Muscle layer of duodenum (tissue), 2 donors: ENCODE measurements at regions not wholly inside any gene's neighbourhood (a gene's known extent, or its start where the extent isn't known, plus 50 kb on each side); places are given as distances from the start of the nearest gene placed in this dataset.

Source experiments
- H3K27ac ChIP-seq: one replicate; pipeline ENCODE4 v1.7.0; 2013; ENCODE audit warnings: mild to moderate bottlenecking, low read length
- H3K27me3 ChIP-seq: one replicate; pipeline ENCODE4 v1.7.0; 2013; ENCODE audit warnings: low read depth, mild to moderate bottlenecking, control low read depth, low read length
- H3K36me3 ChIP-seq, 2 donors: one replicate each; pipeline ENCODE4 v1.7.0; 2013; ENCODE audit warnings: low read length in 2 of 2, control low read depth in 1 of 2, mild to moderate bottlenecking in 1 of 2; ENCODE audit not compliant: insufficient read depth in 2 of 2, control insufficient read depth in 1 of 2
- H3K4me1 ChIP-seq, 2 donors: one replicate each; pipeline ENCODE4 v1.7.0; 2013; ENCODE audit warnings: low read length in 2 of 2, mild to moderate bottlenecking in 2 of 2, control low read depth in 1 of 2, moderate library complexity in 1 of 2; ENCODE audit not compliant: insufficient read depth in 2 of 2, control insufficient read depth in 1 of 2
- H3K4me3 ChIP-seq, 2 donors: one replicate each; pipeline ENCODE4 v1.7.0; 2013; ENCODE audit warnings: low read length in 2 of 2, low read depth in 1 of 2, mild to moderate bottlenecking in 1 of 2
- H3K9me3 ChIP-seq, 2 donors: one replicate each; pipeline ENCODE4 v1.7.0; 2013; ENCODE audit warnings: low read length in 2 of 2, control low read depth in 1 of 2, mild to moderate bottlenecking in 1 of 2; ENCODE audit not compliant: control insufficient read depth in 1 of 2
- donor health status: healthy.

DNA sequence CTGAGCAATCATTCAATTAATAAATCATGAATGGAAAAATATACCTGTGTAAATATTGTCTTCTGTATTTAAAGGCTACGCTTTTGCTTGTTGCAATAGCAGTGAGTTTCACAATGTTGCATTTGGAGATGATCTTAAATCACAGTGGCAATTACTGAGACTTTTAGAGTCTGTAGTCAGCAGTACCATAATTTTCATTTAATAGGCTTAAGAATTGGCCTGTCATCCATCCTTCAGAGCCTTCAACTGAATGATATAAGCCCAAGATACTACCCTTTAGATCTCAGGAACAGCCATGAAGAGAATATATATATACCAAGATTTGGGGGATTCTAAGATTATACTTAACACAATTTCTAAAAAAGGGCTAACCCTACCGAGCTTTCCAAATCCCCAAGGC lies 458.1 kb downstream of the GBE1 start:
- peaks cover 0 to 3% of the 10 kb centered on the region in 2 donors for H3K4me1 ChIP-seq
- H3K27me3 ChIP-seq, result no peaks in the 10 kb centered on the region
- no peaks in the 10 kb centered on the region for H3K9me3 ChIP-seq
- H3K36me3 ChIP-seq, result no peaks in the 10 kb centered on the region
- H3K4me3 ChIP-seq, result no peak overlapping the region
- no peak overlapping the region for H3K27ac ChIP-seq

DNA sequence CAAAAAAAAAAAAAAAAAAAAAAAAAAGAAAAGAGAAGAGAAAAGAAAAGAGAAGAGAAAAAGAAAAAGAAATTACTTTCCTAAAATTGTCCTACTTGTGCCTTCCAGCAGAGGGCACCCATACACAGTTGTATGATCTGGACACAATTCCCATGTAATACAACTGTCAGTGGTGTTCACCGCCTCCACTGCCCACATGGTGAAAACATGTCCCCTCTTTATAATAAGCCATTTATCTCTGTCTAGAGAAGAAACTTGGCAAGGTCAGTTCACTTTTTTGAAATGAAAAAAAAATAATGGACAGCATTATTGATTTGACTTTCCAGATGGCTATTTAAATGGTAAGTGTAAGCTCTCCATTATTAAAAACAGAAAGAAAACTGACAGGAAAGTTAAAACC lies 459.4 kb downstream of the GBE1 start:
- Histone ChIP-seq H3K27ac (no peak overlapping the region), H3K27me3 (no peaks in the 10 kb centered on the region), H3K36me3 (no peaks in the 10 kb centered on the region)

DNA sequence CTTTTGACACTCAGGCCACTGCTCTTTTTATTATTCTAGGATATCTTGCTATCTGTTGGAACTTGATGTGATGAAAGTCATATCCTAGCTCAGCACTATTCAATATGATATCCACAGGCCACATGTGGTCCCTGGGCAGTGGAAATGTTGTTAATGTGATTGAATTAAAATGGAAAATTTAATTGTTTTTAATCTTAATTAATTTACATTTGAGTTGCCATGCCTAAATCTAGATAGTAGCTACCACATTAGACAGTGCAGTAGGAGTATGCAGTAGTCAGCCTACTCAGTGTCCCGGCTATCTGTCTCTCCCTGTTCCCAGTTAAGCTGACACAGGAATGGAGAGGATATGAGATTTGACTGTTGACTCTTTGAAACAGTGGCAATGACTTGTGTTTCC lies 460.2 kb downstream of the GBE1 start:
- Histone ChIP-seq H3K27ac (no peak overlapping the region), H3K27me3 (no peaks in the 10 kb centered on the region), H3K4me1 (peaks cover 0 to 3% of the 10 kb centered on the region in 2 donors), H3K4me3 (no peak overlapping the region), H3K9me3 (no peaks in the 10 kb centered on the region), H3K36me3 (no peaks in the 10 kb centered on the region)

More for the DNA sequence above, 459.4 kb downstream of the GBE1 start:
- no peaks in the 10 kb centered on the region for H3K9me3 ChIP-seq
- no peak overlapping the region for H3K4me3 ChIP-seq
- peaks cover 0 to 3% of the 10 kb centered on the region in 2 donors for H3K4me1 ChIP-seq

DNA sequence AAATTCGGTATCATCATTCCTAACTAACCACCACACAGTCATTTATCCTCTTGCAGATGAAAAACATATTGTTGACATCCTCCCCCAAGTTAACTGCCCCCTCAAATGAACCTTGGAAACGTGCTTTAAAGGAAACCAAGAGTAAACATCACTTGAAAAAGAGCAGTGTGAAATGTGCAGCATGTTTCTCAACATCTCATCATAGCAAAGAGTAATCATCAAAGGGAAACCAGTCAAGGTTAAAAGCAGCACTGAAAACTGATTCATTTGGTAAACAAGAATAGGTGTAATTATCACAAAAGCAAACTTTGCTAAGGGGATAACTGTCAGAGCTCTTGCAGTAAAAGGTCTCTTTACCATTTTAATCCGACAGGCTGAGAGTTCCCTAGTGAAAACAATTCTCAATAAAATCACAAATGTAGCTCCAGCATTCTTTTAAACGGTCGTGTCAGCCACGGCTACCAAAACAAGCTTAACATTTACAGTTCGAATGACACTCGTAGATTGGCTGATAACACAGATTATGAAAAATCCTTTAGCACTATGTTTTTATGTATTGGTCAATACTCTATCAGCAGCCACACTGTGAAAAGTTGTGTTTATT lies 461.0 kb downstream of the GBE1 start:
- no peak overlapping the region for H3K27ac ChIP-seq
- no peak overlapping the region for H3K4me3 ChIP-seq
- H3K27me3 ChIP-seq, result no peaks in the 10 kb centered on the region
- H3K9me3 ChIP-seq, result no peaks in the 10 kb centered on the region
- no peaks in the 10 kb centered on the region for H3K36me3 ChIP-seq
- peaks cover 0 to 3% of the 10 kb centered on the region in 2 donors for H3K4me1 ChIP-seq

DNA sequence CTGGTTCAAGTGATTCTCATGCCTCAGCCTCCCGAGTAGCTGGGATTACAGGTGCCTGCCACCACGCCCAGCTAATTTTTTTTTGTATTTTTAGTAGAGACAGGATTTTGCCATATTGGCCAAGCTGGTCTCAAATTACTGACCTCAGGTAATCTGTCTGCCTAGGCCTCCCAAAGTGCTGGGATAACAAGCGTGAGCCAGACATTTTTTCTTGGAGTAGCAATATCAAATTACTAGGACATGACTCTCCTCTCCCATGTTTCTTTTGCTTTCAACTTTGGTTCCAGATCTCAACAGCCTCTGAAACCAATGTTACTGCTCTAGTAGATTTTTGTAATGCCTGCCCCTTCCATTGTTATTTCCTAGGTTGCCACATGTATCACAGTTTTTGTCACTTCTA lies 462.0 kb downstream of the GBE1 start:
- Histone ChIP-seq H3K36me3 (no peaks in the 10 kb centered on the region), H3K27me3 (no peaks in the 10 kb centered on the region), H3K9me3 (no peaks in the 10 kb centered on the region), H3K27ac (no peak overlapping the region), H3K4me1 (peaks cover 0 to 3% of the 10 kb centered on the region in 2 donors), H3K4me3 (no peak overlapping the region)

DNA sequence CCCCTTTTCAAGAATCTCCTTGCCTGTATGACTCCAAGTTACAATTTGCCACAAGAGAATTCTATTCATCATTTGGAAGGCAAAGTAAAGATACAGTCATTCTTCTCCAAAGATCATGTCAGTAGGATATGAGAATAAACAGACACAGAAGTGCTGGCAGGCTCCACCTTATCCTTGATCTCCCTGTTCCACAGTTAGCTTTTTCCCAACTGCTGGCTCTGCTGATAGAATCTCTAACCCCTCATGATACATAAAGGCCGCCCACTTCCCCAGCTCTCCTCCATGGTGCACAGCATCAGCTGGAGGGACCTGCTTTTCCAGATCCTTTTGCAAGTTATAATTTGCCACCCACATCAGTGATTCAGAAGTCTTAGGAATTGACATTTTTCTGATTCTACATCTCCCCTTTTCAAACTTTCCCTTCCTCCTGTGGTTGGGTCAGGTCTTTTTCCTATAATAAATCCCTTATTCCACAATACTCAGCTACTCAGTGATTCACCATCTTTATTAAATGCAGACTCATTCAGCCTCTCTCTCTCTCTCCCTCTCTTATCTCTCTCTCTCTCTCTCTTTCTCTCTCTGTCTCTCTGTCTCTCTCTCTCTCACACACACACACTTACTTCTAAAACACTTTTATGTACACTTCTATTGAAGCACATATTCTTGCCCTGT lies 465.4 kb downstream of the GBE1 start:
- H3K4me1 ChIP-seq, result no peaks in the 10 kb centered on the region

DNA sequence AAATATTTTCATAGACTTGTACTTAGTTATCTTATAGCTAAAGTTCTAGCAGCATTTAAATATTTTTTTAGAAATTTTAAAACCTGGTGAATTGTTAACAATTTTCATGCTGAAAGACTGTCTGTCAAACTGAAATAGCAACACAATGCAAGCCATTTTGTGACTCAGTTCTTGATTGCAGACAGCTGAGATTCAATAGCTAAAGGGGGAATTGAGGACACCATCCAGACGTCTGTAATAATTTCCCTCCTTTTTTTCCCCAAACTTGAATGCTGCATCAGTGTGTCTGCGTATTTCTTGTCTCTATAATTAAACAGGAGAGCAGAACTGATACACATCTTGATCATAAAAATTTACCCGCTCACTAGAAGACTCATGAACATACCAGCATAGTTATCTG lies 468.3 kb downstream of the GBE1 start:
- no peaks in the 10 kb centered on the region for H3K36me3 ChIP-seq
- no peak overlapping the region for H3K27ac ChIP-seq
- no peaks in the 10 kb centered on the region for H3K4me1 ChIP-seq
- no peak overlapping the region for H3K4me3 ChIP-seq
- H3K9me3 ChIP-seq, result peaks cover 0 to 4% of the 10 kb centered on the region in 2 donors
- no peaks in the 10 kb centered on the region for H3K27me3 ChIP-seq

More for the DNA sequence above, 465.4 kb downstream of the GBE1 start:
- no peaks in the 10 kb centered on the region for H3K36me3 ChIP-seq
- H3K4me3 ChIP-seq, result no peak overlapping the region
- H3K27ac ChIP-seq, result no peak overlapping the region
- H3K27me3 ChIP-seq, result no peaks in the 10 kb centered on the region
- no peaks in the 10 kb centered on the region for H3K9me3 ChIP-seq

DNA sequence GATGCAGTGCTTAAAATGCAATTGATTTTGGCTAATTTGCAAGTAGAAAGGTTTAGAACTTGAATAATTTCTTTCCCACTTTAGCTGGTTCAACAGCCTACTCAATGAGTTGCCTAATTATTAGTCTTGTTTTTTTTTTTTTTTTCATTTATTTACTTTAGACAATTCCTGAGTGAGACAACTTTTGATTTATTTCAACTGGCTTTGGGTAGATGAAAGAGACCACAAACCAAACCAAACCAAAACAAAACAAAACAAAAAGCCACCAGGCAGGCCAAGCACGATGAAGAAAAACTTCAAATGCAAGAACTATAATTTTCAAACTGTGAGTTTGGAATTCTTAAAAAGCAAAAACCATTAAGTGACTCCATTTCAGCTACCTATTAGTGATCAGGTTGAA lies 469.9 kb downstream of the GBE1 start:
- Histone ChIP-seq H3K27ac (no peak overlapping the region), H3K9me3 (peaks cover 0 to 4% of the 10 kb centered on the region in 2 donors), H3K4me3 (no peak overlapping the region), H3K4me1 (no peaks in the 10 kb centered on the region), H3K36me3 (no peaks in the 10 kb centered on the region), H3K27me3 (no peaks in the 10 kb centered on the region)

DNA sequence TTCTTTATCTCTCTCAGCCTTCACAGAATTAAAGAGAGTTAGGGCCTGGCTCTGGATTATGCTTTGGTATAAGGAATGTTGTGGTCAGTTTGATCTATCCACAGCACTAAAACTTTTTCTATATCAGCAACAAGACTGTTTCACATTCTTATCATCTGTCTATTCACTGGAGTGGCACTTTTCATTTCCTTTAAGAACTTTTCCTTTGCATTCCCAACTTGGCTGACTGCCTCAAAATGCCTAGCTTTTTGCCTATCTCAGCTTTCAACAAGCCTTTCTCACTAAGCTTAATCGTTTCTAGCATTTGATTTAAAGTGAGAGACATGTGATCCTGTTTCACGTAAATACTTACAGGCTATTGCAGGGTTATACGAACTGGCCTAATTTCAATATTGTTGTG lies 471.8 kb downstream of the GBE1 start:
- no peaks in the 10 kb centered on the region for H3K4me1 ChIP-seq
- H3K27me3 ChIP-seq, result no peaks in the 10 kb centered on the region
- H3K9me3 ChIP-seq, result peaks cover 0 to 4% of the 10 kb centered on the region in 2 donors
- no peak overlapping the region for H3K4me3 ChIP-seq
- H3K36me3 ChIP-seq, result no peaks in the 10 kb centered on the region
- H3K27ac ChIP-seq, result no peak overlapping the region

DNA sequence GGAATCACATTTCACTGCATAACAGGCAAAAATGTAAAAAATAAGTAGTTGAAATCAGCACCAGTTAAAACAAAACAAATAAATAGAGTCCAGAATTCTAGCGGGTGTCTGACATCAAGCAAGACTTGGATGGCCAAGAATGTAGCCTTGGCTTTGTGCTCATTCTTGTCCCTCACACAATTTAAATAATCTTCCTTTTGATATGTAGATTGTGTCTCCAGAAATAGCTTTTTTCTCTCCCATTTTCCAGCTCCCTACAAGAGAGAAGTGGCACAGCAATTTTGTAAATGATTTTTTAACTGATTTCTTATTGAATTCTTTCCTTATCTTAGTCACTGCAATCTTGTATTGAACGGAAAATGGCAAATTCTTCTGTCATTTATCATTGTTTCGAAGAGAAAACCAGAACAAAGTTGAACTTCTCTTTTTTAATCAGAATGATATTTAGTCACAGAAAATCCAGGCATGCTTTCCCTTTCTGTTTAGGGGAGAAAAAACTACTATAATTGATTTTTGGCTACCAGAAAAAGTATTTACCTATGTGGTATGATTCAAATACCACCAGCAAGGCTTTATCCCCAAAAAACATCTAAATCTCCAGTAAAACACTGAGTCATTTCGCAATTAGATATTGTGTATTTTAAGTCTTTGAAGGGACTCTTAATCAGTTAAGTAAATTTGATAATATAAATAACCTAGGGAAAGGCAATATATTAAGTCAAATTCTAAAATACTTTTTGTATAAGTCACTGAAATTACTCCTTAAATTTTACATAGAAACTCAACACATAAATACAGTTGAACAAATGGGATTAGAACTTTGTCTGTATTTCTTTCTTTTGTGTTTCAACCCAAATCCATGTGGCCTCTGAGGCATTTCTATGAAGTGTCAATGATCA lies 481.7 kb downstream of the GBE1 start:
- Histone ChIP-seq H3K9me3 (no peaks in the 10 kb centered on the region), H3K36me3 (no peaks in the 10 kb centered on the region), H3K4me3 (no peak overlapping the region), H3K27me3 (no peaks in the 10 kb centered on the region), H3K4me1 (no peaks in the 10 kb centered on the region), H3K27ac (no peak overlapping the region)

DNA sequence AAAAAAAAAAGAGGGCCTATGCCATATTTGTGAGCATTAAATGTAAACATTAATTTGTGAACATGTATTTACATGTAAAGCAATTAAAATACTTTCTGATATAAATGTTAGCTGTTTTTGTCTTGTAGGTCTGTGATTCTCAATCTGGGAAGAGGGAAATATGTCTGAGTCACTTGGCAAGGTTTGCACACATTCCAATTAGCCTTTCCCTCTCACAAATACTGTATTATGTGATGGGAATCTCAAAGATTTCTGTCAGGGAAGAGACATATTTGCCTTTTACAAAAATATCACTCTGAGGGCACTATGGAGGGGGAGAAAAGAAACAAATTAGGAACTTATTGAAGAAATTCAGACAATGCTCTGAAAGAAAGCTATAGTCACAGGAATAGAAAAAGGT lies 483.6 kb downstream of the GBE1 start:
- Histone ChIP-seq H3K27me3 (no peaks in the 10 kb centered on the region), H3K27ac (no peak overlapping the region), H3K36me3 (no peaks in the 10 kb centered on the region), H3K9me3 (no peaks in the 10 kb centered on the region), H3K4me1 (no peaks in the 10 kb centered on the region), H3K4me3 (no peak overlapping the region)
